ENCODE measurements at regions not wholly inside any gene's neighbourhood (a gene's known extent, or its start where the extent isn't known, plus 50 kb on each side); places are given as distances from the start of the nearest gene placed in this dataset.

DNA sequence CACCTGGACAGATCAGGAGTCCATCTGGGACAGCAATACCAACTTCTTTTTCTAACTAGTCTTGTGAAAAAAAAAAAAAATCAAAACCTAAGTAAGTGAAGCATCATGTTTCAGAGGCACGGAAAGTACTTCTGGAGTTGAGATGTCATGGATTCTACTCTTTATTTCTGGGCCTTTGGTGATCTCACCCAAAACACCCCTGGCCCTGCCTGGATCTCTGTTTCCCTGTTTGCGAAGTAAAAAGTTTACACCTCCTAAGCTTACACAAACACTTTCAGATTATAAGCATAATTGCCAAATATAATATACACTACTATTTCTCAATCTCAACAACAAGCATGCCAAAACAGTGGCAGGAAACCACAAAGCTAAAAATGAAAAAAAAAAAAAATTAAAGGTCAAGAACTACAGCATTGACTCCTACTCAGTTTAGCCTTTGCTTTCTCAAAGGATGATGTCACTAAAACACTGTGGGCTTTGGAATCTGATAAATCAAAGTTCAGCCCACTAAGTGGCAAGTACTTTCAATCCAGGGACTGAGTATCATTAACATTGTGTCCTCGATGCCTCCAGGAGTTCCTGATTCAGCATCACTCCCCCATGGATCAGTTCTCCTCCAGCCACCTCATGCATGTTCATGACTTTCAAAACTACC, 291.9 kb downstream of the NFIB start:
- TF ChIP-seq POLR2AphosphoS5 (IDR thresholded peaks at IDR 0.05; ENCODE audit: low read depth), result no peak
- TF ChIP-seq, protein P1, sequence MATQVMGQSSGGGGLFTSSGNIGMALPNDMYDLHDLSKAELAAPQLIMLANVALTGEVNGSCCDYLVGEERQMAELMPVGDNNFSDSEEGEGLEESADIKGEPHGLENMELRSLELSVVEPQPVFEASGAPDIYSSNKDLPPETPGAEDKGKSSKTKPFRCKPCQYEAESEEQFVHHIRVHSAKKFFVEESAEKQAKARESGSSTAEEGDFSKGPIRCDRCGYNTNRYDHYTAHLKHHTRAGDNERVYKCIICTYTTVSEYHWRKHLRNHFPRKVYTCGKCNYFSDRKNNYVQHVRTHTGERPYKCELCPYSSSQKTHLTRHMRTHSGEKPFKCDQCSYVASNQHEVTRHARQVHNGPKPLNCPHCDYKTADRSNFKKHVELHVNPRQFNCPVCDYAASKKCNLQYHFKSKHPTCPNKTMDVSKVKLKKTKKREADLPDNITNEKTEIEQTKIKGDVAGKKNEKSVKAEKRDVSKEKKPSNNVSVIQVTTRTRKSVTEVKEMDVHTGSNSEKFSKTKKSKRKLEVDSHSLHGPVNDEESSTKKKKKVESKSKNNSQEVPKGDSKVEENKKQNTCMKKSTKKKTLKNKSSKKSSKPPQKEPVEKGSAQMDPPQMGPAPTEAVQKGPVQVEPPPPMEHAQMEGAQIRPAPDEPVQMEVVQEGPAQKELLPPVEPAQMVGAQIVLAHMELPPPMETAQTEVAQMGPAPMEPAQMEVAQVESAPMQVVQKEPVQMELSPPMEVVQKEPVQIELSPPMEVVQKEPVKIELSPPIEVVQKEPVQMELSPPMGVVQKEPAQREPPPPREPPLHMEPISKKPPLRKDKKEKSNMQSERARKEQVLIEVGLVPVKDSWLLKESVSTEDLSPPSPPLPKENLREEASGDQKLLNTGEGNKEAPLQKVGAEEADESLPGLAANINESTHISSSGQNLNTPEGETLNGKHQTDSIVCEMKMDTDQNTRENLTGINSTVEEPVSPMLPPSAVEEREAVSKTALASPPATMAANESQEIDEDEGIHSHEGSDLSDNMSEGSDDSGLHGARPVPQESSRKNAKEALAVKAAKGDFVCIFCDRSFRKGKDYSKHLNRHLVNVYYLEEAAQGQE (IDR thresholded peaks at IDR 0.05; ENCODE audit: insufficient replicate concordance, low read depth), result no peak
- TF ChIP-seq, protein P2, sequence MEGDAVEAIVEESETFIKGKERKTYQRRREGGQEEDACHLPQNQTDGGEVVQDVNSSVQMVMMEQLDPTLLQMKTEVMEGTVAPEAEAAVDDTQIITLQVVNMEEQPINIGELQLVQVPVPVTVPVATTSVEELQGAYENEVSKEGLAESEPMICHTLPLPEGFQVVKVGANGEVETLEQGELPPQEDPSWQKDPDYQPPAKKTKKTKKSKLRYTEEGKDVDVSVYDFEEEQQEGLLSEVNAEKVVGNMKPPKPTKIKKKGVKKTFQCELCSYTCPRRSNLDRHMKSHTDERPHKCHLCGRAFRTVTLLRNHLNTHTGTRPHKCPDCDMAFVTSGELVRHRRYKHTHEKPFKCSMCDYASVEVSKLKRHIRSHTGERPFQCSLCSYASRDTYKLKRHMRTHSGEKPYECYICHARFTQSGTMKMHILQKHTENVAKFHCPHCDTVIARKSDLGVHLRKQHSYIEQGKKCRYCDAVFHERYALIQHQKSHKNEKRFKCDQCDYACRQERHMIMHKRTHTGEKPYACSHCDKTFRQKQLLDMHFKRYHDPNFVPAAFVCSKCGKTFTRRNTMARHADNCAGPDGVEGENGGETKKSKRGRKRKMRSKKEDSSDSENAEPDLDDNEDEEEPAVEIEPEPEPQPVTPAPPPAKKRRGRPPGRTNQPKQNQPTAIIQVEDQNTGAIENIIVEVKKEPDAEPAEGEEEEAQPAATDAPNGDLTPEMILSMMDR (IDR thresholded peaks at IDR 0.05; ENCODE audit: insufficient read depth, low read length), result no peak
- no peak for TF ChIP-seq SPI1 (IDR thresholded peaks at IDR 0.05; ENCODE audit: borderline replicate concordance, low read depth)
- TF ChIP-seq GABPA (IDR thresholded peaks at IDR 0.05; ENCODE audit: low read depth), result no peak
- DNase-seq (ENCODE audit: low read depth in 1 of 2, low spot score in 1 of 2), result no peak
- H3K27ac ChIP-seq (replicated peaks), result no peak overlapping the region
- no peak overlapping the region for H3K4me3 ChIP-seq (replicated peaks; ENCODE audit: insufficient read depth, low read length)
- no peaks in the 10 kb centered on the region for H3K27me3 ChIP-seq (ENCODE audit: insufficient read depth, poor library complexity, severe bottlenecking)

DNA sequence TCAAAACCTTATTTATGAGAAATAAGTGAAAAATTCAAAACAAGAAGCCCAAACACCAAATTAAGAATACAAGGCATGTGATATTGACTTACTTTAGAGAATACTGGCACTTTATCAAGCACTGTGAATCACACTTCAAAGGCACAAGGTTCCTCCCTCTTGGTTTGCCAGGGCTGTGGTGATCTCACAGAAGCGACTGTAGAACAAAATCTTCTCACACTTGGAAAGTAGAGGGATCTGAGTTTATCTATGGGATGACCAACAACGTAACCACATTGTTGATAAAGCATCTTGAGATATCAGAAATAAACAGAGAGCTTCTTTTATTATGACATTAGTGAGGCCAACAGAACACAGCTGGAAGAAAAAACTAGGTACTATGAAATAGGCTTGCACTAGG, 295.9 kb downstream of the NFIB start:
- no peak overlapping the region for H3K27ac ChIP-seq (replicated peaks)
- no peak for DNase-seq (ENCODE audit: low read depth in 1 of 2, low spot score in 1 of 2)
- H3K4me3 ChIP-seq (replicated peaks; ENCODE audit: insufficient read depth, low read length), result no peak overlapping the region

DNA sequence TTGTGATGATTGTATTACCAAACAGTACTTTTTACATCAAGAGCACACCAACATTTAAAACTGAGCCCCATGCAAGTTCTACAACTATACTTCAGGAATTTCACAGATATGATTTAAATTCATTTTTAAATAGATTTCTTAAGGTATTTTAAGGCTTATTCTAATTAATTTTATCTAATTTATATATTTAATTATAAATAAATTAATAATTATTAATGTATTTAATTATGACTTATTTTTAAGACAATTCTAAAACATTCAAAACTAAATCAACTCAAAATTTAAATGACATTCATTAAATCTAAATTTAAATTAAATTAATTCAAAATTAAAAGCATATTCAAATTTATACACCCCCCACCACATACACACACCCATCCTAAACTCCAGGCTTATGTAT, 299.2 kb downstream of the NFIB start:
- DNase-seq (ENCODE audit: low read depth in 1 of 2, low spot score in 1 of 2), result no peak
- TF ChIP-seq, protein P1 (IDR thresholded peaks at IDR 0.05; ENCODE audit: insufficient replicate concordance, low read depth), result no peak
- TF ChIP-seq POLR2AphosphoS5 (IDR thresholded peaks at IDR 0.05; ENCODE audit: low read depth) (no peak), SPI1 (IDR thresholded peaks at IDR 0.05; ENCODE audit: borderline replicate concordance, low read depth) (no peak)
- TF ChIP-seq, protein P2 (IDR thresholded peaks at IDR 0.05; ENCODE audit: insufficient read depth, low read length), result no peak
- Histone ChIP-seq H3K4me3 (replicated peaks; ENCODE audit: insufficient read depth, low read length) (no peak overlapping the region), H3K27me3 (ENCODE audit: insufficient read depth, poor library complexity, severe bottlenecking) (no peaks in the 10 kb centered on the region), H3K27ac (replicated peaks) (no peak overlapping the region)

More for the DNA sequence above, 295.9 kb downstream of the NFIB start:
- H3K27me3 ChIP-seq (ENCODE audit: insufficient read depth, poor library complexity, severe bottlenecking), result no peaks in the 10 kb centered on the region
- TF ChIP-seq GABPA (IDR thresholded peaks at IDR 0.05; ENCODE audit: low read depth) (no peak), SPI1 (IDR thresholded peaks at IDR 0.05; ENCODE audit: borderline replicate concordance, low read depth) (no peak), POLR2AphosphoS5 (IDR thresholded peaks at IDR 0.05; ENCODE audit: low read depth) (no peak)
- TF ChIP-seq, protein P2 (IDR thresholded peaks at IDR 0.05; ENCODE audit: insufficient read depth, low read length), result no peak
- TF ChIP-seq, protein P1 (IDR thresholded peaks at IDR 0.05; ENCODE audit: insufficient replicate concordance, low read depth), result no peak
